GM18861 (cell line): ENCODE measurements at regions not wholly inside any gene's neighbourhood (a gene's known extent, or its start where the extent isn't known, plus 50 kb on each side); places are given as distances from the start of the nearest gene placed in this dataset.
"Not testable (repeated sequence)": the region's sequence is repeated elsewhere in the genome, so short reads cannot be mapped to it uniquely, and the experiment has no call there.

ENCODE experiments used
- ATAC-seq: cut with Tn5 transposase; IDR thresholded peaks from one replicate; pipeline ENCODE4 v1.9.1; 2021; ENCODE audit not compliant: unreplicated experiment

GRCh38 chr6:120545353-120545752 is 788.9 kb downstream of the TBC1D32 start:
- no peak for ATAC-seq

GRCh38 chr6:120534954-120535353 is 799.3 kb downstream of the TBC1D32 start:
- ATAC-seq = no peak

- no peak for ATAC-seq
Measured at GRCh38 chr6:120526576-120526975, 807.7 kb downstream of the TBC1D32 start.

- ATAC-seq = no peak
Measured at GRCh38 chr6:120514544-120514943, 819.7 kb downstream of the TBC1D32 start.

GRCh38 chr6:120511712-120512111 is 822.6 kb downstream of the TBC1D32 start:
- ATAC-seq = no peak

- no peak for ATAC-seq
Measured at GRCh38 chr6:120498711-120499110, 835.6 kb downstream of the TBC1D32 start.

GRCh38 chr6:120496661-120497060 is 837.6 kb downstream of the TBC1D32 start:
- ATAC-seq = no peak

- no peak for ATAC-seq
Measured at GRCh38 chr6:120493505-120493904, 840.8 kb downstream of the TBC1D32 start.

GRCh38 chr6:120489941-120490340 is 844.3 kb downstream of the TBC1D32 start:
- ATAC-seq = no peak

- ATAC-seq = no peak
Measured at GRCh38 chr6:120484146-120484545, 850.1 kb downstream of the TBC1D32 start.

GRCh38 chr6:120478650-120479049 is 855.6 kb downstream of the TBC1D32 start:
- no peak for ATAC-seq

- ATAC-seq = no peak
Measured at GRCh38 chr6:120473804-120474203, 860.5 kb downstream of the TBC1D32 start.

- no peak for ATAC-seq
Measured at GRCh38 chr6:120468486-120468885, 865.8 kb downstream of the TBC1D32 start.

GRCh38 chr6:120451508-120451907 is 882.8 kb downstream of the TBC1D32 start:
- ATAC-seq = no peak

GRCh38 chr6:120447605-120448004 is 886.7 kb downstream of the TBC1D32 start:
- ATAC-seq = no peak

- ATAC-seq = not testable (repeated sequence)
Measured at GRCh38 chr6:120432840-120433239, 901.4 kb downstream of the TBC1D32 start.

- no peak for ATAC-seq
Measured at GRCh38 chr6:120431841-120432240, 902.4 kb downstream of the TBC1D32 start.

GRCh38 chr6:120411394-120411793 is 922.9 kb downstream of the TBC1D32 start:
- no peak for ATAC-seq

GRCh38 chr6:120410586-120410985 is 923.7 kb downstream of the TBC1D32 start:
- ATAC-seq = no peak

- ATAC-seq = no peak
Measured at GRCh38 chr6:120407696-120408095, 926.6 kb downstream of the TBC1D32 start.

- ATAC-seq = no peak
Measured at GRCh38 chr6:120405947-120406346, 928.3 kb downstream of the TBC1D32 start.

GRCh38 chr6:120395784-120396183 is 938.5 kb downstream of the TBC1D32 start:
- ATAC-seq = no peak

GRCh38 chr6:120395330-120395729 is 939.0 kb downstream of the TBC1D32 start:
- ATAC-seq = no peak

- ATAC-seq = no peak
Measured at GRCh38 chr6:120392941-120393340, 941.3 kb downstream of the TBC1D32 start.
